ENCODE measurements at regions not wholly inside any gene's neighbourhood (a gene's known extent, or its start where the extent isn't known, plus 50 kb on each side); places are given as distances from the start of the nearest gene placed in this dataset.

DNA sequence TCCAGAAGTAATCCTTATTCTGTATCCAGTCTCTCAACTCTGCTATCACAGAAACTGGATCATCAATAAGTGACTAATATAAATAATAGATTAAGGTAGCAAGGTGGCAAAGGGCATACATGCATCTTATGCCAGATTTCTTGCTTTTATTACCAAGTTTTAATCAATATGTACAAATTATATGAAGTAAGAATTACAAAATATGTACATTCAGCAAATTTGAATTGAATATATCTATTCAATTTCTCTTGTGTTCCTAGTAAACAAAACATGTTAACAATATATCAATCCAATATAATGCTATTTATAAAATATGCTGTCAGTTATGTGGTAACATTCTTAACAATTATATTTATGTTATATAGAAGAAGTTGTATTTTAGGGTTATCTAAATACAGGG lies 488.7 kb upstream of the COX7C start:
- no peak for DNase-seq (ENCODE audit: extremely low spot score)
- CTCF ChIA-PET = no interaction called here
- POLR2A ChIA-PET = no interaction called here
- TF ChIP-seq, protein P1, sequence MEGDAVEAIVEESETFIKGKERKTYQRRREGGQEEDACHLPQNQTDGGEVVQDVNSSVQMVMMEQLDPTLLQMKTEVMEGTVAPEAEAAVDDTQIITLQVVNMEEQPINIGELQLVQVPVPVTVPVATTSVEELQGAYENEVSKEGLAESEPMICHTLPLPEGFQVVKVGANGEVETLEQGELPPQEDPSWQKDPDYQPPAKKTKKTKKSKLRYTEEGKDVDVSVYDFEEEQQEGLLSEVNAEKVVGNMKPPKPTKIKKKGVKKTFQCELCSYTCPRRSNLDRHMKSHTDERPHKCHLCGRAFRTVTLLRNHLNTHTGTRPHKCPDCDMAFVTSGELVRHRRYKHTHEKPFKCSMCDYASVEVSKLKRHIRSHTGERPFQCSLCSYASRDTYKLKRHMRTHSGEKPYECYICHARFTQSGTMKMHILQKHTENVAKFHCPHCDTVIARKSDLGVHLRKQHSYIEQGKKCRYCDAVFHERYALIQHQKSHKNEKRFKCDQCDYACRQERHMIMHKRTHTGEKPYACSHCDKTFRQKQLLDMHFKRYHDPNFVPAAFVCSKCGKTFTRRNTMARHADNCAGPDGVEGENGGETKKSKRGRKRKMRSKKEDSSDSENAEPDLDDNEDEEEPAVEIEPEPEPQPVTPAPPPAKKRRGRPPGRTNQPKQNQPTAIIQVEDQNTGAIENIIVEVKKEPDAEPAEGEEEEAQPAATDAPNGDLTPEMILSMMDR (IDR thresholded peaks at IDR 0.05; ENCODE audit: control extremely low read depth, extremely low read depth, low read depth, missing control alignments) = no peak

DNA sequence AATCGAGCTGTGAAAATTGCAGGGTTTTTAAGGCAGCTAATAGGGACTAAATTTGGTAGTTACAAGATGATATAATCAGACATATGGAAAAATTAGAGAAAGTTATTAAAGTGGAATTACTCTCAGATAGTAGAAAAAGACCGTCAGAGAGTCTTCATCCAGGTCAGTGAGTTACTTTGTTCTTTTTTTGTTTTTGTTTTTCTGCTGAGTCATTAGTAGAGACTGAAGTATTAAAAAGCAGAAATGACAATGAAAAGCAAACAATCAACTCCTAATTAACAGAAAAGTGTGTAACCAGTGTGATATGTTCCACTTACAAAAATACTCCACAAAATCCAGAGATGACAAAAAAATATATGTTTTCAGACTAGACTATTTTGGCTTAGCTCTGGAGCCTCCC lies 480.4 kb upstream of the COX7C start:
- ChIA-PET CTCF (no interaction called here), POLR2A (no interaction called here)
- TF ChIP-seq, protein P1 (IDR thresholded peaks at IDR 0.05; ENCODE audit: control extremely low read depth, extremely low read depth, low read depth, missing control alignments) = no peak
- DNase-seq (ENCODE audit: extremely low spot score) = no peak

DNA sequence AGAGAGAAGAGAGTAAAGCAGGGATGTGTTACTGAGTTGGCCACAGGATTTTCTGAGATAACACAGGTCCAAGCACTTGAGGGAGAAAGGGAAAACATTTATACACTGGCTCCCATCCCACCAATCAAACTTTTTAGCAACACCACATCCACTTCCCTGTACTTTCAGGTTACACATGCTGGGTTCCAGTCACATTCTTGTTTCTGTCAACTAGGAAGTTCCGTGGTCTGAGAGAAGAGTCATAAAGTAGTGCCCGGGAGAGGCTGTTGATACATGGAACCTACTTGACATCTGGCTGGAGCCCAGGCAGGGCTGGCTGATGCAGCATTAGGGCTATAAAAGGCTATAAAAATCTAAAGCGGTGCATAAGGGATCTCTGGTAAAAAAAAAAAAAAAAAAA lies 473.9 kb upstream of the COX7C start:
- POLR2A ChIA-PET = no interaction called here
- TF ChIP-seq, protein P1 (IDR thresholded peaks at IDR 0.05; ENCODE audit: control extremely low read depth, extremely low read depth, low read depth, missing control alignments) = no peak
- DNase-seq (ENCODE audit: extremely low spot score) = no peak
- CTCF ChIA-PET = no interaction called here

DNA sequence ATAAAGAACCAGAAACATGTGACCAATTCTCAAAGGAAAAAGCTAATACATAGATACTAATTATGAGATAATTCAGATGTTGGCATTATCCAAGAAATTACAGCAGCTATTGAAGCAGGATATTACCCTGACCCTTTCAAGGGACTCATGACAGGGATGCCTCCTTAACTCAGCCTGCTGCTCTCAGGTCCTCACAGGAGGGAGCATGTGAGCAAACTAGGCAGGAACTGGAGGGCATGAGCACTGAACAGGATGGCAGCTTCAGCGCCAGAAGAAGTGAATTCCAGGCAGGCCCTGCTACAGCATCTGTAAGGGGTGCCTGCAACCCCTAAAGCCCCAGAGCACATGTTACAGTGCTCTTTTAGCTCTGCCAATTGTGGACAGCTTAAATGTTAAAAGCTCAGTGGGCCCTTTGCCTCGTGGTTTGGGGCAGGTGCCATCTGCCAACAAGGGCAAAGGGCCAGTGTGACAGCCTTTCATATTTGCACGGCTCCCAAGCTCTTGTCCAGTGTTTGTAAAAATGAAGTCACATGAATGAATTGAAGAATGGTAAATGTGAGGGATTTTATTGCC lies 464.7 kb upstream of the COX7C start:
- POLR2A ChIA-PET = no interaction called here
- TF ChIP-seq, protein P1 (IDR thresholded peaks at IDR 0.05; ENCODE audit: control extremely low read depth, extremely low read depth, low read depth, missing control alignments) = no peak
- CTCF ChIA-PET = no interaction called here
- DNase-seq (ENCODE audit: extremely low spot score) = no peak

DNA sequence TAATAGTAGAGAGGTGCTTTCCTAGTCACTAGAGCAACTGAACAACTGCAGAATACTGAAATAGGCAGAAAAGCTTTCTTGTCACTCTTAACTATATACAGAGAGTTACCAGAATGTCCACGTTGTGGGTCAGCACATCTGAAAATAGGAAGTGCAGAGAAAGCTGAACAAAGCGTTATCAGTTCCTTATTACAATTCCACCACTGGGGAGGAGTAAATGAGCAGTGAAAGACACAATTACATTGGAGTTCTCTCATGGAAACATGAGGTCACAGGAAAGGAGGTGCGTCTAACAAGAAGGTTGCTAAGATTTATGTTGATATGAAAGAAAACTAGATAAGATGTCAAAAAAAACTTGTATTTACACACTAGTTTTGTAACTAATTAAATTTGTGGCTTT lies 461.9 kb upstream of the COX7C start:
- CTCF ChIA-PET = no interaction called here
- TF ChIP-seq, protein P1 (IDR thresholded peaks at IDR 0.05; ENCODE audit: control extremely low read depth, extremely low read depth, low read depth, missing control alignments) = no peak
- no peak for DNase-seq (ENCODE audit: extremely low spot score)
- POLR2A ChIA-PET = no interaction called here

DNA sequence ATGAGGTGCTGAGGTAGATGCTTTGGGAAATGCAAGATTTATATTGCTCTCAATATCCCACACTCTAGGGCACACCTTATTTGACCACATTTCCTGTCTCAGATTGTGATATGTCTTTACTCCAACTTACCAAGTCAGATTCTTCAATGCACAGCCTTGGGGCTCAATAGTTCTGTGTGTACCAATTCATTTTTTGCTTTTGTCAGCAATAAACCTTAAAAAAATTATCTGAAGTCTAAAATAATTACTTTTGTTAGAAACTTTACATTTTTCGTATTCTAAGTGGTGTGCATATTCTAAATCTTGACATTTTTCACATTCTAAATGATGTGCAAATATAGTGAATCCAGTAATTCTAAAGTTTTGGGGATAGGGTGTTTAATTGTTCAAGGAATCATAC lies 447.5 kb upstream of the COX7C start:
- ChIA-PET POLR2A (no interaction called here), CTCF (no interaction called here)
- TF ChIP-seq, protein P1 (IDR thresholded peaks at IDR 0.05; ENCODE audit: control extremely low read depth, extremely low read depth, low read depth, missing control alignments) = no peak
- DNase-seq (ENCODE audit: extremely low spot score) = no peak

DNA sequence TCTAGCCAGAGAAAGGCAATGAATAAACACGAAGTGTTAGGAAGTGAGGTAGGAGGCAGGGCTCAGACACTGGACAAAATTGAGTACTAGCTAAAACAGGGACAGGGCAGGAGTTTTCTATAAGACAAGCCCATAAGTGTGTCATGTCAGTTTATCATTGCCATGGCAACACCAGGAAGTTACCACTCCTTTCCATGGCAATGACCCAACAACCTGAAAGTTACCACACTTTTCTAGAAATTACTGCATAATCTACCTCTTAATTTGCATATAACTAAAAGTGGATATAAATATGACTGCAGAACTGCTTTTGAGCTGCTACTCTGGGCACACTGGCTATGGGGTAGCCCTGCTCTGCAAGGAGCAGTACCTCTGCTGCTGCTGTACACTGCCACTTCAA lies 442.5 kb upstream of the COX7C start:
- CTCF ChIA-PET = interaction anchor here (1.3 to 2.6 kb wide), 2 partner anchors 12 to 37 kb away, joined by 3 to 8 read pairs; no protein-coding TSS in a partner anchor
- POLR2A ChIA-PET = no interaction called here
- TF ChIP-seq, protein P1 (IDR thresholded peaks at IDR 0.05; ENCODE audit: control extremely low read depth, extremely low read depth, low read depth, missing control alignments) = no peak
- DNase-seq (ENCODE audit: extremely low spot score) = no peak

Measured in GM10248 (cell line).